Vagina (tissue), 2 donors: ENCODE measurements at regions not wholly inside any gene's neighbourhood (a gene's known extent, or its start where the extent isn't known, plus 50 kb on each side); places are given as distances from the start of the nearest gene placed in this dataset.

Source experiments
- DNase-seq, 2 donors: peaks; one replicate each; pipeline ENCODE4 v3.0.0-alpha.2; 2017; ENCODE audit errors: extremely low spot score in 2 of 2
- H3K27ac ChIP-seq: fragments of 200-600 bp; sonication (generic); one replicate; pipeline ENCODE4 v1.5.1; 2019
- H3K27me3 ChIP-seq: fragments of 200-600 bp; sonication (generic); one replicate; pipeline ENCODE4 v1.5.1; 2019
- H3K36me3 ChIP-seq, 2 donors: fragments of 200-600 bp; sonication (generic); one replicate each; pipeline ENCODE4 v1.5.1; 2017 to 2019
- H3K4me1 ChIP-seq: fragments of 200-600 bp; sonication (generic); one replicate; pipeline ENCODE4 v1.5.1; 2019
- H3K4me3 ChIP-seq, 2 donors: fragments of 200-600 bp; sonication (generic); 1 replicate in 1 of 2; 2 replicates in 1 of 2; pipeline ENCODE4 v1.5.1; 2016 to 2019
- H3K9me3 ChIP-seq: fragments of 200-600 bp; sonication (generic); one replicate; pipeline ENCODE4 v1.5.1; 2019
- POLR2A ChIP-seq, 2 donors: fragments of 450-650 bp; IDR thresholded peaks; one replicate each; pipeline ENCODE4 v1.6.1; 2017; ENCODE audit warnings: antibody characterized with exemption in 2 of 2, mild to moderate bottlenecking in 2 of 2, moderate library complexity in 2 of 2
- POLR2AphosphoS5 ChIP-seq, 2 donors: sonication (generic); formaldehyde crosslinking; IDR thresholded peaks; one replicate each; pipeline ENCODE4 v1.9.0; 2017; ENCODE audit warnings: antibody characterized with exemption in 2 of 2, mild to moderate bottlenecking in 2 of 2, low read depth in 1 of 2; ENCODE audit not compliant: insufficient read depth in 1 of 2
- intact Hi-C: fragments of 100-400 bp; cut with DNase I; formaldehyde crosslinking; loops from one replicate; pipeline ENCODE4 v1.15.1; 2023
- TF ChIP-seq, protein P1 (sequence below), 3 experiments: fragments of 450-650 bp in 2 of 3; fragments of 200-600 bp in 1 of 3; sonication (generic) in 1 of 3; IDR thresholded peaks; one replicate each; pipeline ENCODE4 v1.5.1; 2017 to 2019; ENCODE audit warnings: antibody characterized with exemption in 3 of 3, mild to moderate bottlenecking in 2 of 3, moderate library complexity in 2 of 3

DNA sequence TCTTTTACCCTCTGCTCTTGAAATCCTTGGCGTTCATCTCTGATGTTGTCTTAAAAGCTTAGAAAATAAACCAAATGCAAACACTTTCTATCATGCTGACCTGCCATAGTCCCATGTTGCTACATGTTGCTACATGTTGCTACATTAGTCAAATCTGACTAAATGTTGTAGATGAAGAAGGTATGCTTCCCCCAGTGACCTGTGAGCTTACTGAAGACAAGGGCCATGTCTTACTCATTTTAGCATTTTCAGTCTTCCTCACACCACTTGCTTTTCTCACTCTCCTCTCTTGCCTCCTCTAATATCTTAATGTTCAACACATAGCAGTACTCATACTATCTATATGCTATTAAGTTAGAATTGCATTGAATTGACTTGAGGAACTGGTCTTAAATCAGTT, 346.4 kb upstream of the MTNR1B start:
- H3K27ac ChIP-seq: no peak overlapping the region
- intact Hi-C loops: no loop called here
- H3K4me1 ChIP-seq: no peaks in the 10 kb centered on the region
- DNase-seq: no peak
- TF ChIP-seq POLR2A (IDR thresholded peaks at IDR 0.05) (no peak), POLR2AphosphoS5 (IDR thresholded peaks at IDR 0.05; ENCODE audit: insufficient read depth in 1 of 2, low read depth in 1 of 2) (no peak)
- TF ChIP-seq, protein P1, sequence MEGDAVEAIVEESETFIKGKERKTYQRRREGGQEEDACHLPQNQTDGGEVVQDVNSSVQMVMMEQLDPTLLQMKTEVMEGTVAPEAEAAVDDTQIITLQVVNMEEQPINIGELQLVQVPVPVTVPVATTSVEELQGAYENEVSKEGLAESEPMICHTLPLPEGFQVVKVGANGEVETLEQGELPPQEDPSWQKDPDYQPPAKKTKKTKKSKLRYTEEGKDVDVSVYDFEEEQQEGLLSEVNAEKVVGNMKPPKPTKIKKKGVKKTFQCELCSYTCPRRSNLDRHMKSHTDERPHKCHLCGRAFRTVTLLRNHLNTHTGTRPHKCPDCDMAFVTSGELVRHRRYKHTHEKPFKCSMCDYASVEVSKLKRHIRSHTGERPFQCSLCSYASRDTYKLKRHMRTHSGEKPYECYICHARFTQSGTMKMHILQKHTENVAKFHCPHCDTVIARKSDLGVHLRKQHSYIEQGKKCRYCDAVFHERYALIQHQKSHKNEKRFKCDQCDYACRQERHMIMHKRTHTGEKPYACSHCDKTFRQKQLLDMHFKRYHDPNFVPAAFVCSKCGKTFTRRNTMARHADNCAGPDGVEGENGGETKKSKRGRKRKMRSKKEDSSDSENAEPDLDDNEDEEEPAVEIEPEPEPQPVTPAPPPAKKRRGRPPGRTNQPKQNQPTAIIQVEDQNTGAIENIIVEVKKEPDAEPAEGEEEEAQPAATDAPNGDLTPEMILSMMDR (IDR thresholded peaks at IDR 0.05): no peak
- no peaks in the 10 kb centered on the region for H3K9me3 ChIP-seq
- H3K27me3 ChIP-seq: no peaks in the 10 kb centered on the region
- no peak overlapping the region for H3K4me3 ChIP-seq
- H3K36me3 ChIP-seq: no peaks in the 10 kb centered on the region

DNA sequence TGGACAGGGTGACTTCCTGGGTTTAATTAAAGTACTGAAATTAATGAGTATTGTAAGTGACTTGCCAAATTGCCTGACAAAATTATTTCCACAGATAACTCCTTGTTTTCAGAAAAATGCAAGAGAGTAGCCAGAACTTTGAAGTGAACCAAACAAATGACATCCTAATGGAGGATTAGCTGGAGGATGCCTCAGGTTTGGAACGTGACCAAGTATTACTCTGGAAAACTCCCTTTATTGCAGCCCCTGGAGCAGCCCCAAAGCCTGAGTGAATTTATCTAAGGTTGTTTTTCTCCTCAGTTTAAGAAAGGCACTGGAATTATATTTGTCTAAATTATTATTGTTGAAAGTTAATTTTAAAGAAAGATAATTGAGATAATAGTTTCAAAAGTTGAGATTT, 343.6 kb upstream of the MTNR1B start:
- DNase-seq: no peak
- H3K4me1 ChIP-seq: no peaks in the 10 kb centered on the region
- no peak overlapping the region for H3K4me3 ChIP-seq
- no peaks in the 10 kb centered on the region for H3K36me3 ChIP-seq
- H3K27me3 ChIP-seq: no peaks in the 10 kb centered on the region
- intact Hi-C loops: no loop called here
- H3K27ac ChIP-seq: no peak overlapping the region
- H3K9me3 ChIP-seq: no peaks in the 10 kb centered on the region
- TF ChIP-seq, protein P1 (IDR thresholded peaks at IDR 0.05): no peak
- TF ChIP-seq POLR2AphosphoS5 (IDR thresholded peaks at IDR 0.05; ENCODE audit: insufficient read depth in 1 of 2, low read depth in 1 of 2) (no peak), POLR2A (IDR thresholded peaks at IDR 0.05) (no peak)

DNA sequence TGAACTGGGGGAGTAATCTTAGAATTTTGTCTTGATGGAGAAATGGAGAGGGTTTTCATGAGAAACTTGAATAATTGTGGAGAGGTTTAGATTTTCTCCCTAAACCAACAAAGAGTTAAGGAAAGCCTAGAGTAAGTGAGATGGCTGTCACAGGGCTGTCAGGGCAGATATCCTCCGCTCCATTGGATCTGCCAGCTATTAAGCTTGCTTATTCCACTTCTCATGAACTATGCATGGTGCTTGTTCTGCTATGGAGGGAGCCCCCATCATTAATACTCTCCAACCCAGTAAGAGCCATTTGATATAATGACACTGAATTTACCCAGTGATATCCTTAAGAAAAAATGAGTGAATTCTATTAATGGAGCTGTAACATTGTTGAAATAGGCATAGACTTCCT, 342.8 kb upstream of the MTNR1B start:
- no peaks in the 10 kb centered on the region for H3K9me3 ChIP-seq
- no peaks in the 10 kb centered on the region for H3K36me3 ChIP-seq
- H3K27me3 ChIP-seq: no peaks in the 10 kb centered on the region
- H3K27ac ChIP-seq: no peak overlapping the region
- H3K4me3 ChIP-seq: no peak overlapping the region
- TF ChIP-seq POLR2A (IDR thresholded peaks at IDR 0.05) (no peak), POLR2AphosphoS5 (IDR thresholded peaks at IDR 0.05; ENCODE audit: insufficient read depth in 1 of 2, low read depth in 1 of 2) (no peak)
- TF ChIP-seq, protein P1 (IDR thresholded peaks at IDR 0.05): no peak
- DNase-seq: no peak
- intact Hi-C loops: no loop called here
- H3K4me1 ChIP-seq: no peaks in the 10 kb centered on the region

DNA sequence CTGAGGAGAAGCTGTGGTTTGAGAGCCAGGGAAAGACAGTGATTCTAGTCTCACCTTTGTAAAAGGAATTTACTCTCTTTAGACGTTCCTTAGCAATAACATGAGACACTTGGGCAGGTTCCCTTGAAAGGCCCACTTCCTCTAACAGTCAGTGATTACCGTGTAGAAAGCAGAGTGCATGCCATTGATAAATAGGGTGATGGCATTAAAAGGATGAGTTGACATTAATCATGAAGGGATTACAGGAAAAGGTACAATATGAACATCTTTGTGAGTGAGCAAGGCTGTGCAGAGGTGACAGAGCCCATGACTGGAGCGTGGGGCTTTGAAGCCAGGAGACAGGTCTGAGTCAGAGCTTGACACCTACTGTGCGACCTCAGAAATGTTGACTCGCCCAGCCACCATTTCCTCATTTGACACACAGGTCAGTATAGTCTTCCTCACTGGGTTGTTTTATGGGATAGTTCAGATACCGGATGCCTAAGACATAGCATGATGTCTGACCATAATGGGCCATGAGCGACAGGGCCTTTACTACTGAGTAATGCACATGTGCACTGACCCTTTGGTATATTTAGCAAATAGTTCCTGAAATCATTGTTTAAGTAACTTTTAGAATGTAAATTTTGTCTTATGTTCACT, 341.7 kb upstream of the MTNR1B start:
- DNase-seq: no peak
- intact Hi-C loops: no loop called here
- H3K36me3 ChIP-seq: no peaks in the 10 kb centered on the region
- no peak overlapping the region for H3K4me3 ChIP-seq
- no peaks in the 10 kb centered on the region for H3K9me3 ChIP-seq
- no peaks in the 10 kb centered on the region for H3K4me1 ChIP-seq
- no peak for TF ChIP-seq POLR2A (IDR thresholded peaks at IDR 0.05)
- TF ChIP-seq, protein P1 (IDR thresholded peaks at IDR 0.05): no peak
- TF ChIP-seq POLR2AphosphoS5 (IDR thresholded peaks at IDR 0.05; ENCODE audit: insufficient read depth in 1 of 2, low read depth in 1 of 2): no peak
- no peaks in the 10 kb centered on the region for H3K27me3 ChIP-seq
- no peak overlapping the region for H3K27ac ChIP-seq

DNA sequence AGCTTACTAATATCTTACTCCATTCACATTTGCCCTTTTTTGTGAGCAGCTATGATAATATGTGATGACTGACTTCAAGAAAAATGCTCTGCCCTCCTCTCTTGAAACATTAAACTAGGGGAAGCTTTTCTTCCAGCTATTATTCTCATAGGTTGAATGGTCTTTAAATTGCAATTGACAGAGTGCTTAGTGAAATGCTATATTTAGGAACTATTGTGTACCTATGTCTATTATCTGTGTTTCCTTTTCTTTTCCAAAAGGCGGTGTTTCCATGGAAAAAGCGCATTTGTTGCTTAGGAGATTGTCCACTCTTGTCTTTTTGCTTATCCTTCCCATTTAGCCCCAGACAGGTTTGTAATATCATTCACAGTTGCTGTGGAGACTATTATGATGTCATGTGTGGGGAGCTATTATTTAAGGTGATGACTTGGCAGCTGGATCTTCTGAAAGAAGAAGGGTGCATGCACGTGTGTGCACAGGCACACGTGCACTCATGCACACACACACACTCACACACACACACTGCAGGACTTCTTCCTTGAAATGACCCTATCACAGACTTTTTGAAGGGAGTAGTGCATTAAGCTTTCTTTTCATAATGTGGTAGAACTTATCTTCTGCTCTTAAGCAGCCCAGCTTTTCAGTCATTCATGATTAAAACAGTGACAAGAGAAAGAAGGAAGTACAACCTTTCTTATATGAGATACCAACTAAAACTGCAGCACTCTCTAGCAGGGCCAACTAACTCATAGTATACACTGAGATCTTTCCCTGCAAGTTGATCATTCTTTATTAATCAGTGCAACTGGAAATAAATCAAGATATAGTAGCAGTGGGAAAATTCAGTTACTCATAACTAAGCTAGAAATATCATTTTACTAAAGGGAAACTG, 340.8 kb upstream of the MTNR1B start:
- Histone ChIP-seq H3K27me3 (no peaks in the 10 kb centered on the region), H3K4me1 (no peaks in the 10 kb centered on the region), H3K9me3 (no peaks in the 10 kb centered on the region), H3K27ac (no peak overlapping the region), H3K36me3 (no peaks in the 10 kb centered on the region), H3K4me3 (no peak overlapping the region)
- no peak for DNase-seq
- intact Hi-C loops: no loop called here
- TF ChIP-seq, protein P1 (IDR thresholded peaks at IDR 0.05): no peak
- no peak for TF ChIP-seq POLR2AphosphoS5 (IDR thresholded peaks at IDR 0.05; ENCODE audit: insufficient read depth in 1 of 2, low read depth in 1 of 2)
- TF ChIP-seq POLR2A (IDR thresholded peaks at IDR 0.05): no peak
